ENCODE measurements at regions not wholly inside any gene's neighbourhood (a gene's known extent, or its start where the extent isn't known, plus 50 kb on each side); places are given as distances from the start of the nearest gene placed in this dataset.
"Not testable (repeated sequence)": the region's sequence is repeated elsewhere in the genome, so short reads cannot be mapped to it uniquely, and the experiment has no call there.

GRCh38 chr5:99544356-99544755 lies 615.5 kb upstream of the CHD1 start:
- no peak overlapping the region for H2AFZ ChIP-seq (ENCODE audit: low read depth, low read length)
- TF ChIP-seq EZH2 (IDR thresholded peaks at IDR 0.05; ENCODE audit: borderline replicate concordance, low read depth, low read length, severe bottlenecking) = no peak
- TF ChIP-seq CTCF (IDR thresholded peaks at IDR 0.05; ENCODE audit: borderline replicate concordance, extremely low read depth, low read length, poor library complexity, severe bottlenecking) = no peak
- no peaks in the 10 kb centered on the region for H3K4me1 ChIP-seq (ENCODE audit: insufficient read depth, low read length)
- no peak overlapping the region for H3K4me3 ChIP-seq (ENCODE audit: low read depth in 1 of 2, low read length in 2 of 2)
- H3K27me3 ChIP-seq (ENCODE audit: insufficient read depth, low read length, poor library complexity) = no peaks in the 10 kb centered on the region
- no peak overlapping the region for H3K9ac ChIP-seq (ENCODE audit: low read depth, low read length)
- ATAC-seq (ENCODE audit: insufficient read depth, low read depth) = no peak
- no peak overlapping the region for H3K4me2 ChIP-seq (ENCODE audit: insufficient read depth, low read length)
- H3K36me3 ChIP-seq (ENCODE audit: insufficient read depth, low read length) = no peaks in the 10 kb centered on the region
- DNase-seq = no peak
- H4K20me1 ChIP-seq (ENCODE audit: insufficient read depth, low read length) = no peaks in the 10 kb centered on the region
- H3K79me2 ChIP-seq (ENCODE audit: insufficient read depth, low read length) = no peaks in the 10 kb centered on the region
- H3K9me3 ChIP-seq (ENCODE audit: insufficient read depth, low read length, severe bottlenecking) = no peaks in the 10 kb centered on the region
- no peak overlapping the region for H3K27ac ChIP-seq (ENCODE audit: low read length)

GRCh38 chr5:99543841-99544240 lies 615.0 kb upstream of the CHD1 start:
- no peak for ATAC-seq (ENCODE audit: insufficient read depth, low read depth)
- Histone ChIP-seq H3K36me3 (ENCODE audit: insufficient read depth, low read length) (no peaks in the 10 kb centered on the region), H3K4me3 (ENCODE audit: low read depth in 1 of 2, low read length in 2 of 2) (no peak overlapping the region), H2AFZ (ENCODE audit: low read depth, low read length) (no peak overlapping the region), H3K4me2 (ENCODE audit: insufficient read depth, low read length) (no peak overlapping the region), H3K9ac (ENCODE audit: low read depth, low read length) (no peak overlapping the region), H3K27ac (ENCODE audit: low read length) (no peak overlapping the region), H3K4me1 (ENCODE audit: insufficient read depth, low read length) (no peaks in the 10 kb centered on the region), H3K9me3 (ENCODE audit: insufficient read depth, low read length, severe bottlenecking) (no peaks in the 10 kb centered on the region), H3K79me2 (ENCODE audit: insufficient read depth, low read length) (no peaks in the 10 kb centered on the region), H3K27me3 (ENCODE audit: insufficient read depth, low read length, poor library complexity) (no peaks in the 10 kb centered on the region), H4K20me1 (ENCODE audit: insufficient read depth, low read length) (no peaks in the 10 kb centered on the region)
- no peak for TF ChIP-seq EZH2 (IDR thresholded peaks at IDR 0.05; ENCODE audit: borderline replicate concordance, low read depth, low read length, severe bottlenecking)
- TF ChIP-seq CTCF (IDR thresholded peaks at IDR 0.05; ENCODE audit: borderline replicate concordance, extremely low read depth, low read length, poor library complexity, severe bottlenecking) = no peak
- no peak for DNase-seq

DNA sequence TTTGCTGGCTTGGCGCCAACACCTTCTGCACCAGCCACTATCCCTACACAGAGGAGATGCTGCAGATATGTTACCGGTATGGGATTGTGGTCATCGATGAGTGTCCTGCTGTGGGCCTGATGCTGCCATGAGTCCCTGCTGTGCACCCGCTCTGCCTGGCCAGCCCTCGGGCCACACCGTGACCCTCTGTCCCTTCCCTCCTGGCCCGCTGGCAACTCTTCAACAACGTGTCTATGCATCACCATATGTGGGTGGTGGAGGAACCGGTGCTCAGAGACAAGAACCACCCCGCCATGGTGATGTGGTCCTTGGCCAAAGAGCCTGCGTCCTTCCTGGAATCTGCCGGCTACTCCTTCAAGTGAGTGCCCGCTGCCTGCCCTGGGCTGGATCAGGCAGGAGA lies 605.4 kb upstream of the CHD1 start:
- H3K4me3 ChIP-seq (ENCODE audit: low read depth in 1 of 2, low read length in 2 of 2); H3K79me2 ChIP-seq (ENCODE audit: insufficient read depth, low read length); H2AFZ ChIP-seq (ENCODE audit: low read depth, low read length); H3K27ac ChIP-seq (ENCODE audit: low read length); H4K20me1 ChIP-seq (ENCODE audit: insufficient read depth, low read length); H3K4me2 ChIP-seq (ENCODE audit: insufficient read depth, low read length); H3K27me3 ChIP-seq (ENCODE audit: insufficient read depth, low read length, poor library complexity); H3K36me3 ChIP-seq (ENCODE audit: insufficient read depth, low read length); H3K9ac ChIP-seq (ENCODE audit: low read depth, low read length); DNase-seq; ATAC-seq (ENCODE audit: insufficient read depth, low read depth); H3K4me1 ChIP-seq (ENCODE audit: insufficient read depth, low read length); H3K9me3 ChIP-seq (ENCODE audit: insufficient read depth, low read length, severe bottlenecking): not testable (repeated sequence)

DNA sequence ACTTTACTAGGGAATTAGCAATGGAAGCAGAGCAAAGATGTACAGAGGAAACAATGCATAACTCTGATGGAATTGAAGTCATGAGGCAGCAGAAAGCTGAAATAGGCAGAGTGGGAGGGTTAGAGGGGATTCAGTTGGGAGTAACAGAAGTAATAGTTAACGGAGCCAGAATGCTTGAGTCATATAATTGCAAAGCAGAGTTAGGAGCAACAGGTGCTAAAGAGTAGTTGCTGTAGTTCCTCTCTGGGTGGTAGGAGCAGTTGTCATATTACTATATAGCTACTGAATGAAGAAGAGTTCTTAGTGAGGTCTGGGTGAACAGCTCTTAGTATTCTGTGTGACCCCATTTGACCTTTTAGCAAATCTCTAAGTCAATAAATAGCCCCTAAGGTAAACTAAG lies 592.9 kb upstream of the CHD1 start:
- not testable (repeated sequence) for H3K9ac ChIP-seq (ENCODE audit: low read depth, low read length); H3K4me2 ChIP-seq (ENCODE audit: insufficient read depth, low read length); H2AFZ ChIP-seq (ENCODE audit: low read depth, low read length); H3K4me1 ChIP-seq (ENCODE audit: insufficient read depth, low read length); H3K27ac ChIP-seq (ENCODE audit: low read length); DNase-seq; H3K36me3 ChIP-seq (ENCODE audit: insufficient read depth, low read length); ATAC-seq (ENCODE audit: insufficient read depth, low read depth); H3K4me3 ChIP-seq (ENCODE audit: low read depth in 1 of 2, low read length in 2 of 2); H3K27me3 ChIP-seq (ENCODE audit: insufficient read depth, low read length, poor library complexity); H4K20me1 ChIP-seq (ENCODE audit: insufficient read depth, low read length); H3K9me3 ChIP-seq (ENCODE audit: insufficient read depth, low read length, severe bottlenecking); H3K79me2 ChIP-seq (ENCODE audit: insufficient read depth, low read length)

DNA sequence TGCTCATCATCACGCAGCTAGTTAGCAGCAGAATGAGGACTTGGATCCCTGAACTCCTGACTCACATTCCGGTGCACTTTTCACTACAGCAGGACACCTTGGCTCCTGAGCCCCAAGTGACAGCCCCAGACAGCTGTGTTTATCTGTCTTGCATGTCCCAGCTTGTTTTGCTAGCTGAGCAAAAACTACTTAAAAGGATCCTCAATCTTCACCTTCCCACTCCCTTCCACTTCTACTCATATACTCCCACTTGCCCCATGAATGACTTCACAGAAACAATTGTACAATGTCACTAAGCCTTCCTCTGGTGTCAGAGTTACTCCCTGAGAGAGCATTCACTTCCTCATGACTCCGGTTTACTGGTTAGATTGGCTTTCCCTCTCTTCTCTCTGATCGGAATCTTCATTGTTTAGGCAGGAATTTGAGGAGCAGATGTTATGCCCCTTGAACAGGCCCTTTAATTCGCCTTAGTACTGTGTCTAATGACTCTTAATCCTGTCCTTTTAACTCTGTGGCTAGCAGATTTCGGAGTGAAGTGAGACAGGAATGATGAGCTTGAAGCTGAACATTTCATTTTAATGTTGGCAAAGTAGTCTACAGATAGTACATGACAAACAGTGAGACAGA lies 587.2 kb upstream of the CHD1 start:
- H3K9me3 ChIP-seq (ENCODE audit: insufficient read depth, low read length, severe bottlenecking); H2AFZ ChIP-seq (ENCODE audit: low read depth, low read length); H3K27ac ChIP-seq (ENCODE audit: low read length); H3K9ac ChIP-seq (ENCODE audit: low read depth, low read length); H4K20me1 ChIP-seq (ENCODE audit: insufficient read depth, low read length); DNase-seq; H3K27me3 ChIP-seq (ENCODE audit: insufficient read depth, low read length, poor library complexity); ATAC-seq (ENCODE audit: insufficient read depth, low read depth); H3K4me3 ChIP-seq (ENCODE audit: low read depth in 1 of 2, low read length in 2 of 2); H3K4me1 ChIP-seq (ENCODE audit: insufficient read depth, low read length); H3K4me2 ChIP-seq (ENCODE audit: insufficient read depth, low read length); H3K79me2 ChIP-seq (ENCODE audit: insufficient read depth, low read length); H3K36me3 ChIP-seq (ENCODE audit: insufficient read depth, low read length): not testable (repeated sequence)

DNA sequence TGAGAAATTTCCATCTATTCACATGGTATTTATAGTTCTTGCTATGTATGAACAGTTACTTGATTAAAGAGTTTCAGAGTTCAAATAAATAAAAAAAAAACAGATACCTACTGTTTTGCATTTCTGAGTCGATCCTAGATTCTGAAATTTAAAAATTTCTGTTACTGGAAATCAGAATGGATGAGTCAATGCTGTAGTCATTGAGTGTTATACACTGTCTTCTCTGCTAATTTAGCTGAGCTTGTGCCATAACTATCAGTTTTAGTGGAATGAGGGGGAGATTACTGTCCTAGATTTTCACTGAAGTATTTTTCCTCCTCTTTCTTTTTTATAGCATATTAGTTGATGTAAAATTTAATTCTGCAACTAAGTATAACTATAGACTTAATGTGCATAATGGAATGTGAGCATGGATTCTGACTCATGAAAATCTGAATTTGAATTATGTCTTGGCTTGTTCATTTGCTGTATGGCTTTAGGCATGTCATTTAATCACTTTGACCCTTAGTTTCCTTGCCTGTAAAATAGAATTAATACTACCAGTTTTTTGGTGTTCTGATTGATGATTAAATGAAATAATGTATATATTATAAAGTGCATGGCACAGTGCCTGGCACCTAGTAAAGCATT lies 581.5 kb upstream of the CHD1 start:
- not testable (repeated sequence) for H3K4me2 ChIP-seq (ENCODE audit: insufficient read depth, low read length); H3K36me3 ChIP-seq (ENCODE audit: insufficient read depth, low read length); H3K4me1 ChIP-seq (ENCODE audit: insufficient read depth, low read length); H3K4me3 ChIP-seq (ENCODE audit: low read depth in 1 of 2, low read length in 2 of 2); H3K27me3 ChIP-seq (ENCODE audit: insufficient read depth, low read length, poor library complexity); H3K9me3 ChIP-seq (ENCODE audit: insufficient read depth, low read length, severe bottlenecking); H4K20me1 ChIP-seq (ENCODE audit: insufficient read depth, low read length); H2AFZ ChIP-seq (ENCODE audit: low read depth, low read length); ATAC-seq (ENCODE audit: insufficient read depth, low read depth); H3K79me2 ChIP-seq (ENCODE audit: insufficient read depth, low read length); H3K27ac ChIP-seq (ENCODE audit: low read length); H3K9ac ChIP-seq (ENCODE audit: low read depth, low read length); DNase-seq
